HG03571 (cell line): ENCODE measurements at regions not wholly inside any gene's neighbourhood (a gene's known extent, or its start where the extent isn't known, plus 50 kb on each side); places are given as distances from the start of the nearest gene placed in this dataset.

Source experiments
- ATAC-seq: cut with Tn5 transposase; IDR thresholded peaks from one replicate; pipeline ENCODE4 v1.9.1; 2021; ENCODE audit not compliant: unreplicated experiment

- ATAC-seq: no peak
These were observed 175.0 kb upstream of the EPHA5 start for GRCh38 chr4:65845199-65845773.

DNA sequence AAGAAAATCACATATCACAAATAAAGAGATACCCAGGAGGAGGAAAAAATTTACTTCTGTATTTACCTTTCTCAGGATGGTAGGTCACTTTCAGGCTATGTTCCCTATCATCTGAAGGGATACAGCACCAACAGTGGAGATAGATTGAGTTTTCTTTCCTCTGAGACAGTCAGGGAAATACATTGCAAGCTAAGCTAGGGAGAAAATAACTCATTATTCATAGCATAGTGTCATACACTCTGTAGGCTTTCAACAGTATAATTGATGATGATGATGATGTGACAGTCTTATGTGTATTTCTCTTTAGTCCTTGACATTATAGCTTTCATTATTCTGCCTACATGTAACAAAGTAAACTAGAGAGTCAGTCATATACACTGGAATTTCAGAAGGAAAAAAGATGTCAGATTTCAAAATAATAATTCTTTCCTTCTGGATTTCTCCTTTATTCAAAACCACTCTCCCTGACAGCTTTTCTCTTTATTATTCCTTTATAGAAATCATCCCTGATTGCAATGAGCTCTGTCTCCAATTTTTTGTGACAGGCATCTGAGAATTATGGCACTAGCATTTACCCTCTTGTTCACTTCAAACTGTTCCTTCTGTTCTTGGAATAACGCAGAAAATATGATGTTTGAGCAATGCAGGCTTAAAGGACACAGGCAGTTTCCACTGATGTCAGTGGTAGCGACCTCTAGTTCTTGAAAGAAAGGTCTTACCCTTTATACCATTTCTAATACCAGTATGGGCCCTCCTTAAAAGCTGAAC is 169.1 kb upstream of the EPHA5 start:
- ATAC-seq: no peak

GRCh38 chr4:65834707-65835106 is 164.4 kb upstream of the EPHA5 start:
- no peak for ATAC-seq

DNA sequence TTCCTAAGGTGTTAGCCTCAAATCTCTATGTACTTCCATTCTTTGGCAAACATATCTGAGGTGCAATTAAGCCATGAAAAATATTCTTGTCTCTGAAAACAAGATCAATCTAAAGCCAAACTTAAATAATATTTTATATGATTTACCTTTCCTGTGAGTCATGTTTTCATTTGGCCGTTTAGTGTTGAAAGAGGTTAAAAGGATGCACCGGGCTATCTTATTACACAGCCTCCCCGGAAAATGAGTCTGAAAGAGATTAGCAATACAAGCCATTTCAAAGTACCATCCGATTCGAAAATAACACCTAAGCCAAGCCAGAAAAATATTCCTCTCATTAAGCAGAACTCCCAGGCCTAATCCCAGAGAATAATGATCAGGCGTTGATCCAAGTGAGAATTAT is 161.5 kb upstream of the EPHA5 start:
- no peak for ATAC-seq

GRCh38 chr4:65825116-65825753 is 154.9 kb upstream of the EPHA5 start:
- no peak for ATAC-seq

GRCh38 chr4:65819192-65819591 is 148.9 kb upstream of the EPHA5 start:
- ATAC-seq: no peak

DNA sequence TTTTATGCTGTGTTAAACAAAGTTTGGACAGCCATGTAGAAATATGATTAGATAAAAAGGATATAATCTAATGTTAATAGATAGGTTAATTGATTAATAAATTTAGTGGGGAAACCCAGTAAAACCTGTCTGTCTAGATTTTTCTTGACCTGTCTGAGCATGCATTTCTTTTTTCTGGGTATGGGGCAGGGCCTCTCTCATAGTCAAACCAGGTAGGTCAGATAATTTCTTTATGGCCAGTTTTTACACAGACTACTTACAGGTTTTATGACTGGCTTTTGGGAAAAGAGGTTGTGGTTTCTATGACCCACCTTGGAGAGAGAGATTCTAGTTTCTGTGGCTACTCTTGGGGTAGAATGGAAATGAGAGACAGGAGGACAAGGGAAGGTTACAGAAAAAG is 135.6 kb upstream of the EPHA5 start:
- no peak for ATAC-seq

DNA sequence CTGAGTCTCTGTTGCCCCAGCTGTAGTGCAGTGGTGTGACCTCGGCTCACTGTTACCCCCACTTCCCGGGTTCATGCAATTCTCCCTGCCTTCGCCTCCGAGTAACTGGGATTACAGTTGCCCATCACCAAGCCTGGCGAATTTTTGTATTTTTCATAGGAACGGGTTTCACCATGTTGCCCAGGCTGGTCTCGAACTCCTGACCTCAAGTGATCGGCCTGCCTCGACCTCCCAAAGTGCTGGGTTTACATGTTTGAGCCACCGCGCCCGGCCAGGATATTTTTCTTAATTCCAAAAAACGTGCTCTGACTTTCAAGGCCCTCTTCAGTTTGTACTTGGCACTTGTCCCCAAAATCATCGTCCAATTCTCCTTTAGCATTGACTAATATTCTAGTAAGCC is 129.2 kb upstream of the EPHA5 start:
- ATAC-seq: no peak

- no peak for ATAC-seq
These were observed 128.3 kb upstream of the EPHA5 start for GRCh38 chr4:65798498-65799127.

GRCh38 chr4:65791812-65792308 is 121.6 kb upstream of the EPHA5 start:
- ATAC-seq: no peak

- no peak for ATAC-seq
These were observed 121.0 kb upstream of the EPHA5 start for GRCh38 chr4:65791111-65791811.

GRCh38 chr4:65789805-65790204 is 119.5 kb upstream of the EPHA5 start:
- ATAC-seq: no peak

DNA sequence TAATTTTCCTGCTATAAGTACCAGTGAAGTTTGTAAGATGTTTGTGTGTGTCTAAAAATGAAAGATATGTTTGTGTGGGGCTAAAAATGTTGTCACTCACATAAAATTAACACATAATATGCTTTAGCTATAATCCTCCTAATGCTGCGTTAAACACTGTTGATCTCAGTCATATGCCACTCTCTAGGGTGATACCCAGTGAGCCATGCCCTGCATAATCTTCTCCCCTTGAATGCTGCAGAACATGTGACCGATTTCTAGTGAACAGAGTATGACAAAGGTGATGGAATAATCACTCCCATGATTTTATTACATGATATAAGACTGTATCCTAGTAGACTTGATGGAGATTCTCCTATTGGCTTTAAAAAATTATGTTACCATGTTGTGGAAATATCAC is 119.1 kb upstream of the EPHA5 start:
- ATAC-seq: no peak

GRCh38 chr4:65777270-65777669 is 107.0 kb upstream of the EPHA5 start:
- no peak for ATAC-seq

- ATAC-seq: no peak
These were observed 103.3 kb upstream of the EPHA5 start for GRCh38 chr4:65773636-65774035.

- no peak for ATAC-seq
These were observed 77.1 kb upstream of the EPHA5 start for GRCh38 chr4:65747386-65747785.

DNA sequence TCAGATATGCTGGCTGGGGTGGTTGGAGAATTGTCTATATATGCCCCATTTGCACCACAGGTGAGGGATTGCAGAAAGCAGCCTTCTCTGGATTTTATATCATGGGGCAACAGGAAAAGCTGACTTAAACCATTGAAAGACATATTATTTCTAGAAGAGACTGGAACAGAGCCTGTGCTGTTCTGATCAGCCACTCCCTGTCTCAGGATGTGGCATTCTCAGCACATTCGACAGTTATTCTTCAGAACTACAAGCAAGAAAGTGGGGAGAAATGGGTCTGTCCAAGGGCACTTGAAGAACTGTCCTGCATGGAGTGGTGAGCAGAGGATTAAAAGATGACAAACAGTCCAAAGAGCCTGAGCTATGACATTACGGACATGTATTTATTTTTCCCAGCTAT is 67.8 kb upstream of the EPHA5 start:
- ATAC-seq: no peak

GRCh38 chr4:65737672-65738071 is 67.4 kb upstream of the EPHA5 start:
- no peak for ATAC-seq

DNA sequence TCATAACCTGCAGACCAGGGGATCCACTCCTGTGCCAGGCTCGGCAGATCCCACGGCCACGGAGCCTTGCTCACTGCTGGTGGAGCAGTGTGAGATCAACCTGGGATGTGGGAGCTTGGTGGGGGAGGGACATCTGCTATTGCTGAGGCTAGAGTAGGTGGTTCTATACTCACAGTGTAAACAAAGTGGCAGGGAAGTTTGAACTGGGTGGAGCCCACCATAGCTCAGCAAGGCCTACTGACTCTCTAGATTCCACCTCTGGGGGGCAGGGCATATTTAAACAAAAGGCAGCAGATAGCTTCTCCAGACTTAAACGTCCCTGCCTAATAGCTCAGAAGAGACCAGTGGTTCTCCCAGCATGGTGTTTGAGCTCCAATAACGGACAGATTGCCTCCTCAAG is 54.7 kb upstream of the EPHA5 start:
- no peak for ATAC-seq
